GM12878 (cell line): ENCODE measurements at regions not wholly inside any gene's neighbourhood (a gene's known extent, or its start where the extent isn't known, plus 50 kb on each side); places are given as distances from the start of the nearest gene placed in this dataset.

Experiments
- CHD1 ChIP-seq: IDR thresholded peaks from 2 replicates; pipeline ENCODE4 v1.6.1; 2012; ENCODE audit warnings: low read depth, low read length, improper control_type of control experiment
- PAX5 ChIP-seq: IDR thresholded peaks from 2 replicates; pipeline ENCODE4 v1.6.1; 2011; ENCODE audit warnings: low read depth, low read length, borderline replicate concordance
- RBBP5 ChIP-seq: fragments of 200-600 bp; sonication (generic); conservative IDR thresholded peaks from 2 replicates; pipeline ENCODE4 v1.6.1; 2016
- STAT1 ChIP-seq: fragments of 450-650 bp; conservative IDR thresholded peaks from 2 replicates; pipeline ENCODE4 v1.6.1; 2014; ENCODE audit warnings: antibody characterized with exemption, mild to moderate bottlenecking
- TF ChIP-seq, protein P1 (sequence below), 3 experiments: IDR thresholded peaks in 2 of 3; conservative IDR thresholded peaks in 1 of 3; 2 replicates each; pipeline ENCODE4 v1.5.1; 2011; ENCODE audit warnings: low read depth in 3 of 3, low read length in 3 of 3, mild to moderate bottlenecking in 3 of 3, control low read depth in 2 of 3, moderate library complexity in 2 of 3, inconsistent platforms in 1 of 3, mixed read lengths in 1 of 3; ENCODE audit not compliant: control insufficient read depth in 2 of 3, insufficient read depth in 1 of 3; ENCODE audit errors: extremely low read depth in 1 of 3

- TF ChIP-seq RBBP5, result no peak
- no peak for TF ChIP-seq STAT1
- TF ChIP-seq CHD1, result no peak
- TF ChIP-seq, protein P1, sequence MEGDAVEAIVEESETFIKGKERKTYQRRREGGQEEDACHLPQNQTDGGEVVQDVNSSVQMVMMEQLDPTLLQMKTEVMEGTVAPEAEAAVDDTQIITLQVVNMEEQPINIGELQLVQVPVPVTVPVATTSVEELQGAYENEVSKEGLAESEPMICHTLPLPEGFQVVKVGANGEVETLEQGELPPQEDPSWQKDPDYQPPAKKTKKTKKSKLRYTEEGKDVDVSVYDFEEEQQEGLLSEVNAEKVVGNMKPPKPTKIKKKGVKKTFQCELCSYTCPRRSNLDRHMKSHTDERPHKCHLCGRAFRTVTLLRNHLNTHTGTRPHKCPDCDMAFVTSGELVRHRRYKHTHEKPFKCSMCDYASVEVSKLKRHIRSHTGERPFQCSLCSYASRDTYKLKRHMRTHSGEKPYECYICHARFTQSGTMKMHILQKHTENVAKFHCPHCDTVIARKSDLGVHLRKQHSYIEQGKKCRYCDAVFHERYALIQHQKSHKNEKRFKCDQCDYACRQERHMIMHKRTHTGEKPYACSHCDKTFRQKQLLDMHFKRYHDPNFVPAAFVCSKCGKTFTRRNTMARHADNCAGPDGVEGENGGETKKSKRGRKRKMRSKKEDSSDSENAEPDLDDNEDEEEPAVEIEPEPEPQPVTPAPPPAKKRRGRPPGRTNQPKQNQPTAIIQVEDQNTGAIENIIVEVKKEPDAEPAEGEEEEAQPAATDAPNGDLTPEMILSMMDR (IDR thresholded peaks at IDR 0.05 in 2 of 3, conservative IDR thresholded peaks at IDR 0.05 in 1 of 3; ENCODE audit: control insufficient read depth in 2 of 3, extremely low read depth in 1 of 3, insufficient read depth in 1 of 3, low read depth in 3 of 3, low read length in 3 of 3), result no peak
- TF ChIP-seq PAX5, result no peak
Measured at GRCh38 chr18:78237864-78238263, 741.8 kb upstream of the SALL3 start.
